ENCODE measurements at regions not wholly inside any gene's neighbourhood (a gene's known extent, or its start where the extent isn't known, plus 50 kb on each side); places are given as distances from the start of the nearest gene placed in this dataset.

DNA sequence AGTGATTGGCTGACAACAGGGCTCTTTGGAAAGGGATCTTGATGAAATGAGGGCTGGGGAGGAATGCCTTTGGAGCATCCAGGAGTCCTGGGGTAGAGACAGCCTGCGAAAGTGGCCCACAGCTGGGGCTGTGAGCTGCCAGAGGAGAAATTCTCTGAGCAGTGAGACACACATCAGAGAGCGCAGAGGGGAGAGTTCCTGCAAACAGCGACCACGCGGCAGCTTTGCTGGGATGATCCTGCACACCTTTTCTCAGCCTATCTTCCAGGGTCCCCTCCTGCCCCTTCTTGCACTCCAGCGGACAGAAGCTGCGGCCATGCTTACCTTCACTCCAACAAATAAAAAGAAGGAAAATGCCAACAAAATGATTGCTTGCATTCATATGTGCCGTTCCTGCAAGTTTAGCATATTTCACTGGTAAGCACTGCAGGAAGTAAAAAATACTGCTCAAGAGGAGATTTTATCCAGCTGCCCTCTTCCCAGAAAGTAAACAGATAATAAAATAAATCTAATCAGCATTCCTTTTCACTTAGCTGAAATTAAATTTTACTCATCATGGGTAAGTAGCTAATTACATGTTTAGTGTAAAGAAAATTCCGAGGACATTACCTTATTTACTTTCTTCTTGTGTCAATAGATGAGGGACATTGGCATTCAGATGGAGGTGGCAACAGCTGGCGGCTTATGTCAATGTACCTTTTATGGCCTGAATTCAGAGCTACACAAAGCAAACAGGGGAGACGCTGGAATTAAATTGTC, 339.9 kb upstream of the ARID1B start:
- no peak for TF ChIP-seq CTCF (IDR thresholded peaks at IDR 0.05; ENCODE audit: low read depth, low read length, missing control alignments)
- Histone ChIP-seq H3K27ac (no peak overlapping the region), H3K36me3 (replicated peaks) (no peaks in the 10 kb centered on the region), H3K4me3 (ENCODE audit: low read depth, low read length) (no peak overlapping the region), H3K27me3 (replicated peaks) (no peaks in the 10 kb centered on the region)
- DNase-seq = no peak
- in situ Hi-C loops (cut with HindIII; ENCODE audit: low pct_ligation_motif_present, low sequenced_read_pairs) = no loop called here

- Histone ChIP-seq H3K27ac (no peak overlapping the region), H3K27me3 (replicated peaks) (no peaks in the 10 kb centered on the region), H3K4me3 (ENCODE audit: low read depth, low read length) (no peak overlapping the region), H3K36me3 (replicated peaks) (no peaks in the 10 kb centered on the region)
- DNase-seq = no peak
- in situ Hi-C loops (cut with HindIII; ENCODE audit: low pct_ligation_motif_present, low sequenced_read_pairs) = no loop called here
- no peak for TF ChIP-seq CTCF (IDR thresholded peaks at IDR 0.05; ENCODE audit: low read depth, low read length, missing control alignments)
These were observed 342.4 kb upstream of the ARID1B start for GRCh38 chr6:156434795-156435190.

DNA sequence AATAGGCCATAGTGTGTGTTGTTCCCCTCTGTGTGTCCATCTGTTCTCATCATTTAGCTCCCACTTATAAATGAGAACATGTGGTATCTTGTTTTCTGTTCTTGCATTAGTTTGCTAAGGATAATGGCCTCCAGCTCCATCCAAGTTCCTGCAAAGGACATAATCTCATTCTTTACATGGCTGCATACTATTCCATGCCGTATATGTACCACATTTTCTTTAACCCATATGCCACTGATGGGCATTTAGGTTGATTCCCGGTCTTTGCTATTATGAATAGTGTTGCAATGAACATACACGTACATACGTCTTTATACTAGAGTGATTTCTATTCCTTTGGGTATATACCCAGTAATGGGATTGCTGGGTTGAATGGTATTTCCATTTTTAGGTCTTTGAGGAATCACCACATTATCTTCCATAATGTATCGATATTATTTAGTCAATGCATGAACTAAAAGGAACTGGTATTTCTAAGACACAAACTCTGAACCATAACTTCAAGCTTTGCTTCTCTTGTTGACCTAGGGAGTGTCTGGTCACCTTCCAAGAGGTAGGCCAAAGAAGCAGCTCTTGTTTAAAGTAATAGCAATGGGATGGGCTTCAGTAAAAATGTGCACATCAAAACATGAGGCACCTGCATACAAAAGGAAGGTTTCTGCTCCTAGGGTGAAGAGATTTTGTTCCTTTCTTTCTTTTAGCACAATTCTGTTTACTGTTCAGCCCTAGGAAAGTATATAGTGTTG, 343.0 kb upstream of the ARID1B start:
- DNase-seq = no peak
- Histone ChIP-seq H3K27me3 (replicated peaks) (no peaks in the 10 kb centered on the region), H3K36me3 (replicated peaks) (no peaks in the 10 kb centered on the region), H3K4me3 (ENCODE audit: low read depth, low read length) (no peak overlapping the region), H3K27ac (no peak overlapping the region)
- in situ Hi-C loops (cut with HindIII; ENCODE audit: low pct_ligation_motif_present, low sequenced_read_pairs) = no loop called here
- no peak for TF ChIP-seq CTCF (IDR thresholded peaks at IDR 0.05; ENCODE audit: low read depth, low read length, missing control alignments)

GRCh38 chr6:156432543-156432942, 344.6 kb upstream of the ARID1B start:
- no peak overlapping the region for H3K4me3 ChIP-seq (ENCODE audit: low read depth, low read length)
- no peak overlapping the region for H3K27ac ChIP-seq
- TF ChIP-seq CTCF (IDR thresholded peaks at IDR 0.05; ENCODE audit: low read depth, low read length, missing control alignments) = no peak
- no peaks in the 10 kb centered on the region for H3K27me3 ChIP-seq (replicated peaks)
- no peaks in the 10 kb centered on the region for H3K36me3 ChIP-seq (replicated peaks)
- in situ Hi-C loops (cut with HindIII; ENCODE audit: low pct_ligation_motif_present, low sequenced_read_pairs) = no loop called here
- DNase-seq = no peak

GRCh38 chr6:156430386-156430785, 346.8 kb upstream of the ARID1B start:
- Histone ChIP-seq H3K4me3 (ENCODE audit: low read depth, low read length) (no peak overlapping the region), H3K36me3 (replicated peaks) (no peaks in the 10 kb centered on the region), H3K27ac (no peak overlapping the region), H3K27me3 (replicated peaks) (no peaks in the 10 kb centered on the region)
- no peak for TF ChIP-seq CTCF (IDR thresholded peaks at IDR 0.05; ENCODE audit: low read depth, low read length, missing control alignments)
- in situ Hi-C loops (cut with HindIII; ENCODE audit: low pct_ligation_motif_present, low sequenced_read_pairs) = no loop called here
- no peak for DNase-seq
